H9 (cell line): ENCODE measurements at regions not wholly inside any gene's neighbourhood (a gene's known extent, or its start where the extent isn't known, plus 50 kb on each side); places are given as distances from the start of the nearest gene placed in this dataset.

Experiments
- DNase-seq: peaks from one replicate; pipeline ENCODE4 v3.0.0-alpha.2; 2017
- H2AFZ ChIP-seq: one replicate; pipeline ENCODE4 v1.6.1; 2013; ENCODE audit warnings: mild to moderate bottlenecking, low read length, control low read depth, moderate library complexity
- H2AK5ac ChIP-seq: 2 replicates; pipeline ENCODE4 v1.6.1; 2013; ENCODE audit warnings: low read length, control low read depth, mixed read lengths; ENCODE audit not compliant: insufficient read length
- H2BK120ac ChIP-seq: one replicate; pipeline ENCODE4 v1.6.1; 2013; ENCODE audit warnings: low read depth, mild to moderate bottlenecking, low read length, control low read depth, inconsistent platforms; ENCODE audit not compliant: poor library complexity, severe bottlenecking
- H2BK12ac ChIP-seq: 2 replicates; pipeline ENCODE4 v1.6.1; 2013; ENCODE audit warnings: low read length, control low read depth, mixed read lengths, low read depth; ENCODE audit not compliant: insufficient read length
- H2BK15ac ChIP-seq: 2 replicates; pipeline ENCODE4 v1.6.1; 2013; ENCODE audit warnings: low read depth, low read length, control low read depth
- H2BK20ac ChIP-seq: one replicate; pipeline ENCODE4 v1.6.1; 2013; ENCODE audit warnings: low read depth, mild to moderate bottlenecking, low read length, control low read depth, inconsistent platforms; ENCODE audit not compliant: poor library complexity, severe bottlenecking
- H2BK5ac ChIP-seq: 2 replicates; pipeline ENCODE4 v1.6.1; 2013; ENCODE audit warnings: low read length, control low read depth, mixed read lengths; ENCODE audit not compliant: insufficient read length
- H3K14ac ChIP-seq: 2 replicates; pipeline ENCODE4 v1.6.1; 2013; ENCODE audit warnings: low read length, control low read depth; ENCODE audit not compliant: insufficient read depth
- H3K18ac ChIP-seq: 2 replicates; pipeline ENCODE4 v1.6.1; 2013; ENCODE audit warnings: low read depth, mild to moderate bottlenecking, mixed read lengths, low read length, control low read depth; ENCODE audit not compliant: insufficient read length
- H3K23ac ChIP-seq: 2 replicates; pipeline ENCODE4 v1.6.1; 2013; ENCODE audit warnings: low read length, control low read depth, mixed read lengths, low read depth; ENCODE audit not compliant: insufficient read length
- H3K23me2 ChIP-seq: 2 replicates; pipeline ENCODE4 v1.6.1; 2013; ENCODE audit warnings: low read depth, mild to moderate bottlenecking, mixed read lengths, low read length, control low read depth; ENCODE audit not compliant: insufficient read length, poor library complexity, severe bottlenecking
- H3K27ac ChIP-seq: 2 replicates; pipeline ENCODE4 v1.5.1; 2013; ENCODE audit warnings: low read length, control low read depth, mixed read lengths, low read depth; ENCODE audit not compliant: insufficient read length
- H3K27me3 ChIP-seq: 2 replicates; pipeline ENCODE4 v1.6.1; 2013; ENCODE audit warnings: low read length, control low read depth, inconsistent platforms; ENCODE audit not compliant: insufficient read depth
- H3K4ac ChIP-seq: 2 replicates; pipeline ENCODE4 v1.6.1; 2013; ENCODE audit warnings: low read depth, mild to moderate bottlenecking, control low read depth, inconsistent platforms, low read length, moderate library complexity
- H3K4me1 ChIP-seq: 2 replicates; pipeline ENCODE4 v1.6.1; 2013; ENCODE audit warnings: low read length, control low read depth, inconsistent platforms; ENCODE audit not compliant: insufficient read depth
- H3K4me2 ChIP-seq: 2 replicates; pipeline ENCODE4 v1.6.1; 2013; ENCODE audit warnings: low read length, control low read depth, mixed read lengths; ENCODE audit not compliant: insufficient read length, insufficient read depth
- H3K56ac ChIP-seq: 2 replicates; pipeline ENCODE4 v1.6.1; 2013; ENCODE audit warnings: low read depth, mild to moderate bottlenecking, mixed read lengths, low read length, control low read depth; ENCODE audit not compliant: insufficient read length
- H3K79me1 ChIP-seq: 2 replicates; pipeline ENCODE4 v1.6.1; 2013; ENCODE audit warnings: low read depth, mild to moderate bottlenecking, moderate library complexity, low read length, control low read depth, inconsistent platforms; ENCODE audit not compliant: insufficient read depth, poor library complexity, severe bottlenecking
- H3K79me2 ChIP-seq: 2 replicates; pipeline ENCODE4 v1.6.1; 2013; ENCODE audit warnings: low read length, control low read depth, inconsistent platforms; ENCODE audit not compliant: insufficient read depth
- H3K9ac ChIP-seq: 2 replicates; pipeline ENCODE4 v1.6.1; 2013; ENCODE audit warnings: low read length, control low read depth, mixed read lengths; ENCODE audit not compliant: insufficient read length; ENCODE audit errors: extremely low read depth
- H3K9me3 ChIP-seq: one replicate; pipeline ENCODE4 v1.6.1; 2013; ENCODE audit warnings: low read depth, low read length, inconsistent platforms; ENCODE audit not compliant: control insufficient read depth
- H3T11ph ChIP-seq: one replicate; pipeline ENCODE4 v1.6.1; 2013; ENCODE audit warnings: mild to moderate bottlenecking, low read length, control low read depth, inconsistent platforms
- H4K20me1 ChIP-seq: one replicate; pipeline ENCODE4 v1.6.1; 2013; ENCODE audit not compliant: control insufficient read depth, insufficient read length, insufficient read depth
- H4K5ac ChIP-seq: 2 replicates; pipeline ENCODE4 v1.6.1; 2013; ENCODE audit warnings: low read depth, mild to moderate bottlenecking, mixed read lengths, low read length, control low read depth; ENCODE audit not compliant: insufficient read length
- H4K8ac ChIP-seq: replicated peaks from 2 replicates; pipeline ENCODE4 v1.6.1; 2013; ENCODE audit warnings: low read length, control low read depth, mixed read lengths, low read depth; ENCODE audit not compliant: insufficient read length
- H4K91ac ChIP-seq: 2 replicates; pipeline ENCODE4 v1.6.1; 2013; ENCODE audit warnings: low read depth, mild to moderate bottlenecking, moderate library complexity, mixed read lengths, low read length, control low read depth; ENCODE audit not compliant: insufficient read length
- H3K27ac Mint-ChIP-seq, 3 experiments: 2 replicates in 2 of 3; 3 replicates in 1 of 3; pipeline ENCODE4 v1.8.0; 2020 to 2021; ENCODE audit warnings: mixed read lengths in 3 of 3, mild to moderate bottlenecking in 1 of 3, moderate library complexity in 1 of 3
- H3K27me3 Mint-ChIP-seq: 2 replicates; pipeline ENCODE4 v1.8.0; 2021; ENCODE audit warnings: low read depth, mild to moderate bottlenecking, moderate library complexity, mixed read lengths
- H3K36me3 Mint-ChIP-seq, 3 experiments: 2 replicates in 2 of 3; 3 replicates in 1 of 3; pipeline ENCODE4 v1.8.0; 2020 to 2021; ENCODE audit warnings: low read depth in 3 of 3, mixed read lengths in 3 of 3; ENCODE audit not compliant: insufficient read depth in 1 of 3
- H3K4me1 Mint-ChIP-seq, 2 experiments: 2 replicates each; pipeline ENCODE4 v1.8.0; 2020; ENCODE audit warnings: mixed read lengths in 2 of 2
- H3K4me3 Mint-ChIP-seq, 2 experiments: 2 replicates in 1 of 2; 3 replicates in 1 of 2; pipeline ENCODE4 v1.8.0; 2020 to 2021; ENCODE audit warnings: mild to moderate bottlenecking in 2 of 2, mixed read lengths in 2 of 2, moderate library complexity in 1 of 2
- H3K9me3 Mint-ChIP-seq, 2 experiments: 2 replicates in 1 of 2; 3 replicates in 1 of 2; pipeline ENCODE4 v1.8.0; 2020; ENCODE audit warnings: mild to moderate bottlenecking in 2 of 2, mixed read lengths in 2 of 2, moderate library complexity in 1 of 2
- WGBS: extraction: QIAGEN DNeasy Blood & Tissue Kit; methylation state at CpG from one replicate; pipeline ENCODE4 v1.1.7; 2013; ENCODE audit warnings: missing lambda C conversion rate, low lambda C conversion rate, mixed read lengths; ENCODE audit not compliant: insufficient read length; ENCODE audit errors: extremely low coverage; 5-methylcytosine and 5-hydroxymethylcytosine counted together
- TF ChIP-seq, protein P1 (sequence below): fragments of 200-600 bp; sonication (generic); conservative IDR thresholded peaks from 3 replicates; pipeline ENCODE4 v1.8.0; 2021; ENCODE audit warnings: antibody characterized with exemption, mild to moderate bottlenecking

- Histone ChIP-seq H3K79me1 (no peaks in the 10 kb centered on the region), H3K23me2 (no peaks in the 10 kb centered on the region), H2BK12ac (no peak overlapping the region), H2BK15ac (no peak overlapping the region), H2AK5ac (no peak overlapping the region), H3K27me3 (no peaks in the 10 kb centered on the region), H3K4me1 (no peaks in the 10 kb centered on the region), H2BK20ac (no peak overlapping the region), H3K23ac (no peak overlapping the region), H2AFZ (no peak overlapping the region), H3T11ph (no peak overlapping the region), H3K27ac (no peak overlapping the region), H2BK5ac (no peak overlapping the region), H3K18ac (no peak overlapping the region), H4K91ac (no peak overlapping the region), H4K5ac (no peak overlapping the region), H3K4ac (no peak overlapping the region), H3K56ac (no peak overlapping the region), H4K8ac (no peak overlapping the region), H4K20me1 (no peaks in the 10 kb centered on the region), H3K79me2 (no peaks in the 10 kb centered on the region), H2BK120ac (no peak overlapping the region), H3K14ac (no peak overlapping the region), H3K9me3 (no peaks in the 10 kb centered on the region), H3K9ac (no peak overlapping the region), H3K4me2 (no peak overlapping the region)
- WGBS = no CpG with 5 or more reads among the region's 2 CpGs
- Mint-ChIP-seq H3K4me3 (no peak overlapping the region), H3K9me3 (peaks cover 9% of the 10 kb centered on the region in 2 experiments), H3K27me3 (no peaks in the 10 kb centered on the region), H3K4me1 (no peaks in the 10 kb centered on the region), H3K36me3 (peaks cover 0 to 8% (median 0%) of the 10 kb centered on the region in 3 experiments; a peak in 3 of 7 replicates), H3K27ac (no peak overlapping the region)
- TF ChIP-seq, protein P1, sequence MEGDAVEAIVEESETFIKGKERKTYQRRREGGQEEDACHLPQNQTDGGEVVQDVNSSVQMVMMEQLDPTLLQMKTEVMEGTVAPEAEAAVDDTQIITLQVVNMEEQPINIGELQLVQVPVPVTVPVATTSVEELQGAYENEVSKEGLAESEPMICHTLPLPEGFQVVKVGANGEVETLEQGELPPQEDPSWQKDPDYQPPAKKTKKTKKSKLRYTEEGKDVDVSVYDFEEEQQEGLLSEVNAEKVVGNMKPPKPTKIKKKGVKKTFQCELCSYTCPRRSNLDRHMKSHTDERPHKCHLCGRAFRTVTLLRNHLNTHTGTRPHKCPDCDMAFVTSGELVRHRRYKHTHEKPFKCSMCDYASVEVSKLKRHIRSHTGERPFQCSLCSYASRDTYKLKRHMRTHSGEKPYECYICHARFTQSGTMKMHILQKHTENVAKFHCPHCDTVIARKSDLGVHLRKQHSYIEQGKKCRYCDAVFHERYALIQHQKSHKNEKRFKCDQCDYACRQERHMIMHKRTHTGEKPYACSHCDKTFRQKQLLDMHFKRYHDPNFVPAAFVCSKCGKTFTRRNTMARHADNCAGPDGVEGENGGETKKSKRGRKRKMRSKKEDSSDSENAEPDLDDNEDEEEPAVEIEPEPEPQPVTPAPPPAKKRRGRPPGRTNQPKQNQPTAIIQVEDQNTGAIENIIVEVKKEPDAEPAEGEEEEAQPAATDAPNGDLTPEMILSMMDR = no peak
- DNase-seq = no peak
Measured at GRCh38 chr3:192009903-192010302, 548.9 kb downstream of the PYDC2 start.
